Common myeloid progenitor, CD34-positive (primary cell): ENCODE measurements at regions not wholly inside any gene's neighbourhood (a gene's known extent, or its start where the extent isn't known, plus 50 kb on each side); places are given as distances from the start of the nearest gene placed in this dataset.
"Not testable (repeated sequence)": the region's sequence is repeated elsewhere in the genome, so short reads cannot be mapped to it uniquely, and the experiment has no call there.

Source experiments
- CTCF ChIA-PET: fragments of 350-600 bp; sonication (Branson Sonifier 250); formaldehyde crosslinking; loops from one replicate; lab custom pipeline; 2021; ENCODE audit warnings: antibody characterized with exemption; lab: Charles Lee
- POLR2A ChIA-PET: fragments of 350-600 bp; sonication (Branson Sonifier 250); formaldehyde crosslinking; loops from one replicate; lab custom pipeline; 2021; ENCODE audit warnings: antibody characterized with exemption; lab: Charles Lee
- DNase-seq, 3 donors: peaks; one replicate each; pipeline versions ENCODE4 v3.0.0 to v3.0.0-alpha.2; 2013
- H3K27ac ChIP-seq, 2 experiments: 1 replicate in 1 of 2; 2 replicates in 1 of 2; pipeline ENCODE4 v1.7.0; 2013; ENCODE audit warnings: inconsistent platforms in 2 of 2, low read length in 2 of 2, mild to moderate bottlenecking in 2 of 2, low read depth in 1 of 2, moderate library complexity in 1 of 2; ENCODE audit not compliant: severe bottlenecking in 2 of 2, insufficient read depth in 1 of 2, poor library complexity in 1 of 2
- H3K27me3 ChIP-seq, 5 experiments: replicated peaks in 2 of 5; 1 replicate in 3 of 5; 2 replicates in 2 of 5; pipeline versions ENCODE4 v1.6.1 to v1.7.0; 2013; ENCODE audit warnings: low read length in 4 of 5, mild to moderate bottlenecking in 2 of 5, moderate library complexity in 2 of 5, inconsistent platforms in 1 of 5; ENCODE audit not compliant: insufficient read depth in 5 of 5, control insufficient read depth in 4 of 5
- H3K36me3 ChIP-seq, 4 experiments: 1 replicate in 2 of 4; 2 replicates in 2 of 4; pipeline versions ENCODE4 v1.6.1 to v1.7.0; 2013; ENCODE audit warnings: low read length in 3 of 4, control low read depth in 1 of 4, mild to moderate bottlenecking in 1 of 4; ENCODE audit not compliant: control insufficient read depth in 4 of 4, insufficient read depth in 4 of 4
- H3K4me1 ChIP-seq, 4 experiments: 1 replicate in 3 of 4; 2 replicates in 1 of 4; pipeline versions ENCODE4 v1.6.1 to v1.7.1; 2013; ENCODE audit warnings: low read length in 3 of 4, mild to moderate bottlenecking in 3 of 4, control low read depth in 1 of 4, inconsistent platforms in 1 of 4, moderate library complexity in 1 of 4; ENCODE audit not compliant: control insufficient read depth in 4 of 4, insufficient read depth in 4 of 4; ENCODE audit errors: control extremely low read depth in 1 of 4
- H3K4me3 ChIP-seq, 7 experiments: 1 replicate in 4 of 7; 2 replicates in 3 of 7; pipeline versions ENCODE4 v1.5.1 to v1.7.0; 2013; ENCODE audit warnings: mild to moderate bottlenecking in 7 of 7, low read length in 6 of 7, moderate library complexity in 6 of 7, inconsistent platforms in 2 of 7, low read depth in 2 of 7, control low read depth in 1 of 7; ENCODE audit not compliant: insufficient read depth in 4 of 7, control insufficient read depth in 1 of 7; ENCODE audit errors: extremely low read depth in 1 of 7
- H3K9me3 ChIP-seq, 5 experiments: 1 replicate in 4 of 5; 2 replicates in 1 of 5; pipeline versions ENCODE4 v1.6.1 to v1.7.1; 2013; ENCODE audit warnings: low read length in 4 of 5, mild to moderate bottlenecking in 2 of 5, inconsistent platforms in 1 of 5, low read depth in 1 of 5, moderate library complexity in 1 of 5; ENCODE audit not compliant: control insufficient read depth in 4 of 5, insufficient read depth in 2 of 5; ENCODE audit errors: control extremely low read depth in 1 of 5
- WGBS: methylation state at CpG from one replicate; pipeline ENCODE4 v1.1.5; 2013; ENCODE audit not compliant: insufficient coverage; 5-methylcytosine and 5-hydroxymethylcytosine counted together

- Histone ChIP-seq H3K27me3 (no peaks in the 10 kb centered on the region), H3K36me3 (no peaks in the 10 kb centered on the region), H3K27ac (no peak overlapping the region), H3K9me3 (no peaks in the 10 kb centered on the region), H3K4me3 (no peak overlapping the region), H3K4me1 (no peaks in the 10 kb centered on the region)
- no peak for DNase-seq
- CTCF ChIA-PET: no interaction called here
- no CpG with 5 or more reads among the region's 3 CpGs for WGBS
- POLR2A ChIA-PET: interaction anchor here (0.7 kb wide), 1 partner anchor 31 kb away, joined by 3 read pairs; no protein-coding TSS in a partner anchor
These were observed 290.0 kb upstream of the ADGRL2 start for GRCh38 chr1:81510701-81511100.

- no peaks in the 10 kb centered on the region for H3K9me3 ChIP-seq
- H3K36me3 ChIP-seq: no peaks in the 10 kb centered on the region
- 100% methylated on average over 1 of the region's 5 CpGs for WGBS
- DNase-seq: no peak
- ChIA-PET POLR2A (no interaction called here), CTCF (interaction anchor here (1.2 kb wide), 1 partner anchor 16 kb away, joined by 4 read pairs; no protein-coding TSS in a partner anchor)
- H3K27me3 ChIP-seq: no peaks in the 10 kb centered on the region
- no peaks in the 10 kb centered on the region for H3K4me1 ChIP-seq
- H3K27ac ChIP-seq: no peak overlapping the region
- no peak overlapping the region for H3K4me3 ChIP-seq
These were observed 291.1 kb upstream of the ADGRL2 start for GRCh38 chr1:81509594-81509993.

- CTCF ChIA-PET: no interaction called here
- 100% methylated on average over 1 of the region's 1 CpG for WGBS
- H3K36me3 ChIP-seq: no peaks in the 10 kb centered on the region
- H3K27ac ChIP-seq: no peak overlapping the region
- no peaks in the 10 kb centered on the region for H3K4me1 ChIP-seq
- H3K27me3 ChIP-seq: no peaks in the 10 kb centered on the region
- no peak for DNase-seq
- POLR2A ChIA-PET: no interaction called here
- H3K4me3 ChIP-seq: no peak overlapping the region
- H3K9me3 ChIP-seq: no peaks in the 10 kb centered on the region
These were observed 294.0 kb upstream of the ADGRL2 start for GRCh38 chr1:81506699-81507098.

GRCh38 chr1:81505831-81506230 is 294.9 kb upstream of the ADGRL2 start:
- H3K4me1 ChIP-seq: no peaks in the 10 kb centered on the region
- no peaks in the 10 kb centered on the region for H3K9me3 ChIP-seq
- H3K36me3 ChIP-seq: no peaks in the 10 kb centered on the region
- POLR2A ChIA-PET: no interaction called here
- no peak overlapping the region for H3K4me3 ChIP-seq
- CTCF ChIA-PET: no interaction called here
- no peak for DNase-seq
- H3K27ac ChIP-seq: no peak overlapping the region
- H3K27me3 ChIP-seq: no peaks in the 10 kb centered on the region
- 79% methylated on average over 4 of the region's 4 CpGs for WGBS

GRCh38 chr1:81504820-81505219 is 295.9 kb upstream of the ADGRL2 start:
- H3K4me3 ChIP-seq, H3K9me3 ChIP-seq, H3K36me3 ChIP-seq, CTCF ChIA-PET, H3K4me1 ChIP-seq, DNase-seq, POLR2A ChIA-PET, H3K27me3 ChIP-seq, H3K27ac ChIP-seq: not testable (repeated sequence)
- WGBS: no CpG with 5 or more reads among the region's 16 CpGs

- H3K4me1 ChIP-seq, CTCF ChIA-PET, H3K27ac ChIP-seq, POLR2A ChIA-PET, H3K9me3 ChIP-seq, H3K4me3 ChIP-seq, H3K36me3 ChIP-seq, DNase-seq, H3K27me3 ChIP-seq: not testable (repeated sequence)
- 98% methylated on average over 9 of the region's 18 CpGs for WGBS
These were observed 298.0 kb upstream of the ADGRL2 start for GRCh38 chr1:81502705-81503104.

GRCh38 chr1:81501485-81501884 is 299.2 kb upstream of the ADGRL2 start:
- 96% methylated on average over 13 of the region's 15 CpGs for WGBS

More at GRCh38 chr1:81501485-81501884, 299.2 kb upstream of the ADGRL2 start:
- H3K9me3 ChIP-seq, H3K27ac ChIP-seq, DNase-seq, POLR2A ChIA-PET, H3K27me3 ChIP-seq, H3K4me3 ChIP-seq, H3K4me1 ChIP-seq, H3K36me3 ChIP-seq: not testable (repeated sequence)
- CTCF ChIA-PET: interaction anchor here (1.5 kb wide), 1 partner anchor 12 kb away, joined by 3 read pairs; no protein-coding TSS in a partner anchor
